Osteoblast (primary cell): ENCODE measurements at regions not wholly inside any gene's neighbourhood (a gene's known extent, or its start where the extent isn't known, plus 50 kb on each side); places are given as distances from the start of the nearest gene placed in this dataset.

ENCODE experiments used
- DNase-seq: peaks from one replicate; pipeline ENCODE4 v3.0.0; 2011; ENCODE audit warnings: low spot score, mixed read lengths; ENCODE audit not compliant: insufficient read length; ENCODE audit errors: missing footprints
- H2AFZ ChIP-seq: 2 replicates; pipeline ENCODE4 v1.6.0; 2011; ENCODE audit warnings: mild to moderate bottlenecking, low read length
- H3K27ac ChIP-seq: 2 replicates; pipeline ENCODE4 v1.5.1; 2011; ENCODE audit warnings: mild to moderate bottlenecking, low read depth, low read length, moderate library complexity
- H3K27me3 ChIP-seq: 2 replicates; pipeline ENCODE4 v1.6.0; 2012; ENCODE audit warnings: mild to moderate bottlenecking, control low read depth, inconsistent platforms, low read length, moderate library complexity; ENCODE audit not compliant: insufficient read depth
- H3K36me3 ChIP-seq: 2 replicates; pipeline ENCODE4 v1.5.1; 2011; ENCODE audit warnings: mild to moderate bottlenecking, low read length, control low read depth, moderate library complexity; ENCODE audit not compliant: insufficient read depth
- H3K4me1 ChIP-seq: 2 replicates; pipeline ENCODE4 v1.5.1; 2011; ENCODE audit warnings: mild to moderate bottlenecking, low read length, control low read depth, moderate library complexity; ENCODE audit not compliant: insufficient read depth
- H3K4me2 ChIP-seq: 2 replicates; pipeline ENCODE4 v1.6.0; 2011; ENCODE audit warnings: mild to moderate bottlenecking, low read length; ENCODE audit not compliant: insufficient read depth
- H3K4me3 ChIP-seq: fragments of 200-600 bp; sonication (generic); 3 replicates; pipeline ENCODE4 v1.5.1; 2012; ENCODE audit warnings: mild to moderate bottlenecking, low read length, inconsistent platforms; ENCODE audit not compliant: insufficient read depth
- H3K79me2 ChIP-seq: 2 replicates; pipeline ENCODE4 v1.6.0; 2012; ENCODE audit warnings: mild to moderate bottlenecking, low read length, control low read depth, inconsistent platforms; ENCODE audit not compliant: insufficient read depth
- H3K9me3 ChIP-seq: 2 replicates; pipeline ENCODE4 v1.5.1; 2011; ENCODE audit warnings: low read depth, low read length, control low read depth
- H4K20me1 ChIP-seq: 2 replicates; pipeline ENCODE4 v1.6.0; 2012; ENCODE audit warnings: mild to moderate bottlenecking, low read length, control low read depth; ENCODE audit not compliant: insufficient read depth
- TF ChIP-seq, protein P1 (sequence below): IDR thresholded peaks from 2 replicates; pipeline ENCODE4 v1.5.1; 2011; ENCODE audit warnings: mild to moderate bottlenecking, low read depth, low read length, moderate library complexity; ENCODE audit errors: extremely low read depth

- TF ChIP-seq, protein P1, sequence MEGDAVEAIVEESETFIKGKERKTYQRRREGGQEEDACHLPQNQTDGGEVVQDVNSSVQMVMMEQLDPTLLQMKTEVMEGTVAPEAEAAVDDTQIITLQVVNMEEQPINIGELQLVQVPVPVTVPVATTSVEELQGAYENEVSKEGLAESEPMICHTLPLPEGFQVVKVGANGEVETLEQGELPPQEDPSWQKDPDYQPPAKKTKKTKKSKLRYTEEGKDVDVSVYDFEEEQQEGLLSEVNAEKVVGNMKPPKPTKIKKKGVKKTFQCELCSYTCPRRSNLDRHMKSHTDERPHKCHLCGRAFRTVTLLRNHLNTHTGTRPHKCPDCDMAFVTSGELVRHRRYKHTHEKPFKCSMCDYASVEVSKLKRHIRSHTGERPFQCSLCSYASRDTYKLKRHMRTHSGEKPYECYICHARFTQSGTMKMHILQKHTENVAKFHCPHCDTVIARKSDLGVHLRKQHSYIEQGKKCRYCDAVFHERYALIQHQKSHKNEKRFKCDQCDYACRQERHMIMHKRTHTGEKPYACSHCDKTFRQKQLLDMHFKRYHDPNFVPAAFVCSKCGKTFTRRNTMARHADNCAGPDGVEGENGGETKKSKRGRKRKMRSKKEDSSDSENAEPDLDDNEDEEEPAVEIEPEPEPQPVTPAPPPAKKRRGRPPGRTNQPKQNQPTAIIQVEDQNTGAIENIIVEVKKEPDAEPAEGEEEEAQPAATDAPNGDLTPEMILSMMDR: peak; percentile 41
- no peaks in the 10 kb centered on the region for H3K9me3 ChIP-seq
- no peak overlapping the region for H3K4me3 ChIP-seq
- peaks cover 18% of the 10 kb centered on the region for H3K27me3 ChIP-seq
- H3K4me1 ChIP-seq: peaks cover 10% of the 10 kb centered on the region
- H3K27ac ChIP-seq: no peak overlapping the region
- H3K79me2 ChIP-seq: no peaks in the 10 kb centered on the region
- H2AFZ ChIP-seq: no peak overlapping the region
- DNase-seq: peak; percentile 74
- H4K20me1 ChIP-seq: no peaks in the 10 kb centered on the region
- no peaks in the 10 kb centered on the region for H3K36me3 ChIP-seq
- no peak overlapping the region for H3K4me2 ChIP-seq
Observed at GRCh38 chr22:45103756-45104155, 60.0 kb upstream of the NUP50 start.

DNA sequence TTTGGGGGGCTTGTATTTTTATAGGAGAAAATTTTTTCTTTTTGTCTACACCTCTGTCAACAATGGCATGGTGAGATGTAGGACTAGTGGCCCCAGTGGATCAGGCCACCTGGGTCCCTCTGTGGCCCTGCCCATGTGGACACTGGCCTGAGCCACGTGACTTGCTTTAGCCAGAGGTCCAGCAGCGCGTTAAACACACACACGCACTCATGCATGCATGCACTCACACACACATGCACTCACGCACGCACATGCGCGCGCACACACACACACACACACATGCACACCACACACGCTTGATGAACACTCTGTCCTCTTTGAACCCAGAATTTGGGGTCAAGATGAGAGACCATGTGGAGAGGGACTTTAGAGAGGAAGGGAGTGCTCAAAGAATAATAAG lies 59.4 kb upstream of the NUP50 start:
- DNase-seq: no peak
- TF ChIP-seq, protein P1: no peak
- H3K4me1 ChIP-seq: peaks cover 10% of the 10 kb centered on the region

GRCh38 chr22:45105281-45105702 lies 58.4 kb upstream of the NUP50 start:
- peak overlapping the region; percentile 85 for H3K27ac ChIP-seq

More for the DNA sequence above, 59.4 kb upstream of the NUP50 start:
- peaks cover 18% of the 10 kb centered on the region for H3K27me3 ChIP-seq
- no peaks in the 10 kb centered on the region for H3K9me3 ChIP-seq
- H3K4me2 ChIP-seq: no peak overlapping the region
- no peak overlapping the region for H2AFZ ChIP-seq
- H3K27ac ChIP-seq: peak overlapping the region; percentile 85
- H4K20me1 ChIP-seq: no peaks in the 10 kb centered on the region
- no peaks in the 10 kb centered on the region for H3K79me2 ChIP-seq
- H3K4me3 ChIP-seq: no peak overlapping the region
- no peaks in the 10 kb centered on the region for H3K36me3 ChIP-seq

DNA sequence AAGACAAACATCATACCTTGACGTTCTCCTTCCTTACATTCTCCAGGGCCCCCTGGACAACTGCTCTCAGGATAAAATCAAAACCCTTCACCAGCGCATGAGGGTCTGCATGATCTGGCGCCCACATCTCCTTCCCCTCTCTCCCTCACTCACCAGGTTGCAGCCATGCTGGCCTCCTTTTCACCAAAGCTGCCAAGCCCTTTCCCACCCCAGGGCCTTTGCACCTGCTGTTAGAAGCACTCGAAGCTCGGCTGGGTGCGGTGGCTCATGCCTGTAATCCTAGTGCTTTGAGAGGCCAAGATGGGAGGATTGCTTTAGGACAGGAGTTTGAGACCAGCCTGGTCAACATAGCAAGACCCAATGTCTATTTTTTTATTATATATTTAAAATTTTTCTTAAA lies 56.1 kb upstream of the NUP50 start:
- H3K79me2 ChIP-seq: no peaks in the 10 kb centered on the region
- H3K4me3 ChIP-seq: no peak overlapping the region
- TF ChIP-seq, protein P1: no peak
- no peak for DNase-seq
- H3K27ac ChIP-seq: no peak overlapping the region
- H3K27me3 ChIP-seq: peaks cover 6% of the 10 kb centered on the region
- no peak overlapping the region for H3K4me2 ChIP-seq
- H3K4me1 ChIP-seq: peaks cover 15% of the 10 kb centered on the region
- H2AFZ ChIP-seq: no peak overlapping the region
- no peaks in the 10 kb centered on the region for H3K36me3 ChIP-seq
- peaks cover 2% of the 10 kb centered on the region for H3K9me3 ChIP-seq
- no peaks in the 10 kb centered on the region for H4K20me1 ChIP-seq

More at GRCh38 chr22:45105281-45105702, 58.4 kb upstream of the NUP50 start:
- peak; percentile 97 for DNase-seq
- Histone ChIP-seq H3K4me1 (peaks cover 10% of the 10 kb centered on the region), H3K27me3 (peaks cover 11% of the 10 kb centered on the region), H3K9me3 (no peaks in the 10 kb centered on the region), H3K4me2 (peak overlapping the region; percentile 78), H4K20me1 (no peaks in the 10 kb centered on the region), H2AFZ (peak overlapping the region; percentile 38), H3K4me3 (peak overlapping the region; percentile 60), H3K36me3 (no peaks in the 10 kb centered on the region), H3K79me2 (no peaks in the 10 kb centered on the region)
- TF ChIP-seq, protein P1: no peak
